Common myeloid progenitor, CD34-positive (primary cell): ENCODE measurements at regions not wholly inside any gene's neighbourhood (a gene's known extent, or its start where the extent isn't known, plus 50 kb on each side); places are given as distances from the start of the nearest gene placed in this dataset.
"Not testable (repeated sequence)": the region's sequence is repeated elsewhere in the genome, so short reads cannot be mapped to it uniquely, and the experiment has no call there.

ENCODE experiments used
- CTCF ChIA-PET: fragments of 350-600 bp; sonication (Branson Sonifier 250); formaldehyde crosslinking; loops from one replicate; lab custom pipeline; 2021; ENCODE audit warnings: antibody characterized with exemption; lab: Charles Lee
- POLR2A ChIA-PET: fragments of 350-600 bp; sonication (Branson Sonifier 250); formaldehyde crosslinking; loops from one replicate; lab custom pipeline; 2021; ENCODE audit warnings: antibody characterized with exemption; lab: Charles Lee
- DNase-seq, 3 donors: peaks; one replicate each; pipeline versions ENCODE4 v3.0.0 to v3.0.0-alpha.2; 2013
- H3K27ac ChIP-seq, 2 experiments: 1 replicate in 1 of 2; 2 replicates in 1 of 2; pipeline ENCODE4 v1.7.0; 2013; ENCODE audit warnings: inconsistent platforms in 2 of 2, low read length in 2 of 2, mild to moderate bottlenecking in 2 of 2, low read depth in 1 of 2, moderate library complexity in 1 of 2; ENCODE audit not compliant: severe bottlenecking in 2 of 2, insufficient read depth in 1 of 2, poor library complexity in 1 of 2
- H3K27me3 ChIP-seq, 5 experiments: replicated peaks in 2 of 5; 1 replicate in 3 of 5; 2 replicates in 2 of 5; pipeline versions ENCODE4 v1.6.1 to v1.7.0; 2013; ENCODE audit warnings: low read length in 4 of 5, mild to moderate bottlenecking in 2 of 5, moderate library complexity in 2 of 5, inconsistent platforms in 1 of 5; ENCODE audit not compliant: insufficient read depth in 5 of 5, control insufficient read depth in 4 of 5
- H3K36me3 ChIP-seq, 4 experiments: 1 replicate in 2 of 4; 2 replicates in 2 of 4; pipeline versions ENCODE4 v1.6.1 to v1.7.0; 2013; ENCODE audit warnings: low read length in 3 of 4, control low read depth in 1 of 4, mild to moderate bottlenecking in 1 of 4; ENCODE audit not compliant: control insufficient read depth in 4 of 4, insufficient read depth in 4 of 4
- H3K4me1 ChIP-seq, 4 experiments: 1 replicate in 3 of 4; 2 replicates in 1 of 4; pipeline versions ENCODE4 v1.6.1 to v1.7.1; 2013; ENCODE audit warnings: low read length in 3 of 4, mild to moderate bottlenecking in 3 of 4, control low read depth in 1 of 4, inconsistent platforms in 1 of 4, moderate library complexity in 1 of 4; ENCODE audit not compliant: control insufficient read depth in 4 of 4, insufficient read depth in 4 of 4; ENCODE audit errors: control extremely low read depth in 1 of 4
- H3K4me3 ChIP-seq, 7 experiments: 1 replicate in 4 of 7; 2 replicates in 3 of 7; pipeline versions ENCODE4 v1.5.1 to v1.7.0; 2013; ENCODE audit warnings: mild to moderate bottlenecking in 7 of 7, low read length in 6 of 7, moderate library complexity in 6 of 7, inconsistent platforms in 2 of 7, low read depth in 2 of 7, control low read depth in 1 of 7; ENCODE audit not compliant: insufficient read depth in 4 of 7, control insufficient read depth in 1 of 7; ENCODE audit errors: extremely low read depth in 1 of 7
- H3K9me3 ChIP-seq, 5 experiments: 1 replicate in 4 of 5; 2 replicates in 1 of 5; pipeline versions ENCODE4 v1.6.1 to v1.7.1; 2013; ENCODE audit warnings: low read length in 4 of 5, mild to moderate bottlenecking in 2 of 5, inconsistent platforms in 1 of 5, low read depth in 1 of 5, moderate library complexity in 1 of 5; ENCODE audit not compliant: control insufficient read depth in 4 of 5, insufficient read depth in 2 of 5; ENCODE audit errors: control extremely low read depth in 1 of 5
- WGBS: methylation state at CpG from one replicate; pipeline ENCODE4 v1.1.5; 2013; ENCODE audit not compliant: insufficient coverage; 5-methylcytosine and 5-hydroxymethylcytosine counted together

DNA sequence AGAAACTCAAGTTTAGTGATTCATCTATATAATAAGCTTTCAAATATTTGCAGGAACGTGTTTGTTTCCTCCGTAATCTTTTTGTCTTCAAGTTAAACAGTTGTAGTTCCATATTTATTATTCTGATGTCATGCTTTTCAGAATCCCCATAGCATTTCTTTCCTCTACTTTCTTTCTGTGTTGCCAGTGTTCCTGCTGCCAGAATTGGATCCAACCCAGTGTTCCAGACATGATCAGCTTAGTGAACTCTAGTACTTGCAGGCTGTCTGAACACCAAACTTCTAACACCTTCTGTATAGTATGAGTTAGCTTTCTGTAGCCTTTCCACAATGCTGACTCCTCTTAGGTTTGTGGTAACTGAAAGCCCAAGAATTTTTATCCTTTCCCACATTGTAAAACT, 340.2 kb upstream of the FRG2C start:
- H3K4me3 ChIP-seq, H3K27me3 ChIP-seq, DNase-seq, POLR2A ChIA-PET, H3K9me3 ChIP-seq, H3K27ac ChIP-seq, H3K36me3 ChIP-seq: not testable (repeated sequence)
- peaks cover 0 to 14% (median 2%) of the 10 kb centered on the region in 4 experiments for H3K4me1 ChIP-seq
- CTCF ChIA-PET = interaction anchor here (1.3 kb wide), 1 partner anchor 31 kb away, joined by 3 read pairs; no protein-coding TSS in a partner anchor
- whole genome bisulfite sequencing = no CpG with 5 or more reads among the region's 2 CpGs

DNA sequence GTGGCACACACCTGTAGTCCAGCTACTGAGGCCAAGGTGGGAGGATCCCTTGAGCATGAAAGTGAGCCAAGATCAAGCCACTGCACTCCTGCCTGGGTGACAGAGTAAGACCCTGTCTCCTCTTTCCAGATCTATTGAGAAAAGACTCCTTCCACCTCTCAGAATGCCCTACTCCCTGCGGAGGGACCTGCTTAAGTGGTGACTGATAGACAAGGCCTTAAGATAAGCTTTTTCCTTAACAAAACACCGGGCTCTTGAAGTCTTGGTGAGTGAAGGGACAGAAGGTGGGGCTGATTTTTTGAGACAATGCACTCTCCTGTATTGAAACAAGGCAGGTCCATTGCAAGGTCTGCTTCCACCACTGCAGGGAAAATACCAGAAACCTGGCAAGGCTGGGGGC, 338.4 kb upstream of the FRG2C start:
- WGBS = 59% methylated on average over 2 of the region's 2 CpGs
- no peak overlapping the region for H3K4me3 ChIP-seq
- H3K9me3 ChIP-seq = no peaks in the 10 kb centered on the region
- H3K4me1 ChIP-seq = peaks cover 0 to 4% (median 0%) of the 10 kb centered on the region in 4 experiments
- CTCF ChIA-PET = interaction anchor here (1.5 kb wide), 1 partner anchor 10 kb away, joined by 4 read pairs; no protein-coding TSS in a partner anchor
- DNase-seq = no peak
- no peak overlapping the region for H3K27ac ChIP-seq
- POLR2A ChIA-PET = no interaction called here
- peaks cover 0 to 1% (median 0%) of the 10 kb centered on the region in 5 experiments for H3K27me3 ChIP-seq
- H3K36me3 ChIP-seq = no peaks in the 10 kb centered on the region

DNA sequence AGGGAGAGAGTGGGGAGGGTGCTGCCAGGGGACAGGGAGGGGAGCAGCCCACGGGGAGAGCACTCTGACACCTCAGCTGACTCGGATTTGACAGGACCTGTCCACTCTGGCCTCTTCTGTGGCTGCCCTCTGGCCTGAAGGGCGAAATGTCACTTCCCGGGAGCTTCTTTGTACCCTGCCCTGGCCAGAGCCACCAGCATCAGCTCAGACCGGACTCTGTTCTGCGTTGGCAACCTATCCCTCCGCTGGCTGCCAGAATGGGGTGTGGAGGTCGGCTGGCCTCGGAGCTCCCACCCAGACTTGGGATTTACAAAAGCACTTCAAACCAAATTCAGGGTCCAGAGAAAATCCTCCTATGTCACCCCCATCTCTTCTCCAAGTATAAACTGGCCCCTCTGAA, 336.7 kb upstream of the FRG2C start:
- 82% methylated on average over 6 of the region's 9 CpGs for WGBS
- no peak for DNase-seq
- CTCF ChIA-PET = interaction anchor here (1.0 to 1.1 kb wide), 2 partner anchors 14 to 19 kb away, joined by 3 to 4 read pairs; no protein-coding TSS in a partner anchor
- Histone ChIP-seq H3K27me3 (peaks cover 0 to 1% (median 0%) of the 10 kb centered on the region in 5 experiments), H3K4me3 (no peak overlapping the region), H3K9me3 (no peaks in the 10 kb centered on the region), H3K36me3 (no peaks in the 10 kb centered on the region), H3K4me1 (peaks cover 0 to 3% (median 0%) of the 10 kb centered on the region in 4 experiments), H3K27ac (no peak overlapping the region)
- POLR2A ChIA-PET = no interaction called here

DNA sequence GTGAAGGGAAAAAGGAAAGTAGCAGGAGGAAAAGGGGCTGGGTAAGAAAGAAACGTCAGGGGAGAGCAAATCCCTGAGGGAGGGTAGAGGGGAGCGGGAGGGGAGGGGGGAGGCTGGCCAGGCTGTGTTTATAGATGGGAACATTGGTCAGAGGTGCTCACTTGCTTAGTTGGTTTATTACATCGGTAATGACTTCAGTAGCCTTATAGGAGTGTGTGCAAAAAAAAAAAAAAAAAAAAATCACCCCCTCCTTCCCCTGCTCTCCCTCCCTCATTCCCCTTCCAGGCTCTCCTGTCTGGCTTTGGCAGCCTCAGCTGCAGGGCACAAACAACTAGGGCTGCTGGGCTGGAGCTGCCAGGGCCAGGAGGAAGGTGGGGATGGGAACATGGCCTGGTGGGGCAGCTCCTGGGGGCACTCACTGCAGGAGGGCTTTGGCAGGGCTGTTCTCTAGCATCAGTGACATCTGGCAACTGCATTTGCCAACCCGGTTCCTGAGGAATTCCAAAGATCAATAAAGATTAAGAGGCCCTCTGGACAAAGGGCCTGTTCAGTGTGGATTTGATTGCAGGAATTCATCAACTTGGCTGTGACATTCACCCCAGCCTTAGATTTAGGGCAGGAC, 334.5 kb upstream of the FRG2C start:
- Histone ChIP-seq H3K27ac (no peak overlapping the region), H3K36me3 (no peaks in the 10 kb centered on the region), H3K9me3 (no peaks in the 10 kb centered on the region), H3K4me3 (no peak overlapping the region), H3K4me1 (no peaks in the 10 kb centered on the region), H3K27me3 (peaks cover 0 to 1% (median 0%) of the 10 kb centered on the region in 5 experiments)
- CTCF ChIA-PET = no interaction called here
- DNase-seq = no peak
- WGBS = 42% methylated on average over 1 of the region's 4 CpGs
- POLR2A ChIA-PET = no interaction called here

DNA sequence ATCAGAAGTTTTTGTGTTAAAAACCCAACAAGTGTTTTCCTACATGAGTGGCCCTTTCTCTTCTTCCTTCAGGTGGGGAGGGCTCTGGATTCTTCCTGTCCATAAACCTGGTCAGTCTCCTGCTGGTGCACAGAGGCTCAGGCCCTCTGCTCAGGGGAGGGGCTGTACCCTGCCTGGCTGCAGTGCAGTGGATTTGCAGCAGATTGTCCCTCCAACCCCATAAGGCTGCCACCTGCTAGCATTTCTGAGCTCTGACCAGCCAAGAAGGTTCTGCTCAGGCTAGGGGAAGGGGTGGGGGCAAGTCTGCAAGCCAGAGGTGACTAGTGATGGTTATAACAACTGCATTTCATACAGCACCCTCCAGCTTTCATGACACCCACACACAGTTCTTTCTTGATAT, 333.7 kb upstream of the FRG2C start:
- H3K4me3 ChIP-seq, CTCF ChIA-PET, H3K27me3 ChIP-seq, H3K9me3 ChIP-seq, H3K27ac ChIP-seq, H3K4me1 ChIP-seq, POLR2A ChIA-PET, H3K36me3 ChIP-seq, DNase-seq: not testable (repeated sequence)

DNA sequence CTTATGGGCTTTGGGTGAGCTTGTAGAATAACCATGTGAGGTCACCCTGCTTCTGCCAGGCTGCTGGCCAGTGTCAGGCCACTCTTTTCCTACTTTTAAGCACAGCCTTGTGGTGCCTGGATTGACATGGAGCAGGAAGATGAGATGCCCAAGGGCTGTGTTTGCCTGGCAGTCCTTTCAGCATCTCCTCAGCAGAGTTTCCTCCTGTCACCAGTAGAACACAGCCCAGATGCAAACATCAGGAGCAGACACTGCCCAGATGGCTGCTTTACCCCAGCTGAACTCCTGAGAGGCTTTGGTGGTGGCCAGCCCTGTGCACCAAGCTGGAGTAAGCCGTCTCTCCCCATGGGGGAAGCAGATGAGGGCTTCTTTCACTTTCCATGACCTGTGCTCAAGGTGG, 332.0 kb upstream of the FRG2C start:
- H3K9me3 ChIP-seq, H3K27me3 ChIP-seq, POLR2A ChIA-PET, H3K27ac ChIP-seq, H3K36me3 ChIP-seq, CTCF ChIA-PET, H3K4me3 ChIP-seq, H3K4me1 ChIP-seq, DNase-seq: not testable (repeated sequence)
- WGBS = no CpG with 5 or more reads among the region's 1 CpG

DNA sequence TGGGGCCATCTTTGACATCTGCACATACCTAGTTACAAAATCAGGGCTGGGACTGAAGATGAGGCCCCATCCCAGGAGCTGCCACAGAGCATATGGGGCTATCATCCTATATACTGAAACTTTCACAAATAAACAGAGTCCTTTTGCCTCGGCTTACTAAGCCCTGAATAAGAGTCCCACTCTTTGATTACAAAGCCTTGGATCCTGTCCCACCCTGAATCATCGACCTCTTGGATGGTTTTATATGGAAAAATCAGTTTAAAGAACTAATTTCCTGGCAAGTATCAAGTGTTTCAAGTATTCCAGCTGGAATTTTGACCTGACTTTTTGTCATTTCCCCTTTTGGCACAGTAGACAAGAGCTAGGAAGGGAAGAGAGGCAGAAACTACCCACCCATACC, 331.3 kb upstream of the FRG2C start:
- ChIA-PET POLR2A (no interaction called here), CTCF (no interaction called here)
- Histone ChIP-seq H3K36me3 (no peaks in the 10 kb centered on the region), H3K27ac (no peak overlapping the region), H3K27me3 (peaks cover 0 to 4% (median 0%) of the 10 kb centered on the region in 5 experiments), H3K9me3 (no peaks in the 10 kb centered on the region), H3K4me3 (no peak overlapping the region), H3K4me1 (no peaks in the 10 kb centered on the region)
- DNase-seq = no peak
- 80% methylated on average over 1 of the region's 2 CpGs for WGBS
